ENCODE measurements at regions not wholly inside any gene's neighbourhood (a gene's known extent, or its start where the extent isn't known, plus 50 kb on each side); places are given as distances from the start of the nearest gene placed in this dataset.

- DNase-seq (ENCODE audit: low read depth in 2 of 2), result no peak
Observed at GRCh38 chr7:18243731-18244130, 216.1 kb upstream of the PRPS1L1 start.

GRCh38 chr7:18250133-18250532 lies 222.5 kb upstream of the PRPS1L1 start:
- no peak for DNase-seq (ENCODE audit: low read depth in 2 of 2)

GRCh38 chr7:18257711-18258110 lies 230.1 kb upstream of the PRPS1L1 start:
- DNase-seq (ENCODE audit: low read depth in 2 of 2), result no peak

- DNase-seq (ENCODE audit: low read depth in 2 of 2), result no peak
Observed at GRCh38 chr7:18262058-18262457, 233.5 kb upstream of the HDAC9 start.

- peak; percentile 5 to 7 for DNase-seq (ENCODE audit: low read depth in 2 of 2)
Observed at GRCh38 chr7:18265611-18266281, 229.8 kb upstream of the HDAC9 start.

- DNase-seq (ENCODE audit: low read depth in 2 of 2), result no peak
Observed at GRCh38 chr7:18268571-18268970, 227.0 kb upstream of the HDAC9 start.

- no peak for DNase-seq (ENCODE audit: low read depth in 2 of 2)
Observed at GRCh38 chr7:18276380-18276779, 219.2 kb upstream of the HDAC9 start.

GRCh38 chr7:18278316-18278715 lies 217.2 kb upstream of the HDAC9 start:
- DNase-seq (ENCODE audit: low read depth in 2 of 2), result peak; percentile 1 to 12

GRCh38 chr7:18283045-18283444 lies 212.5 kb upstream of the HDAC9 start:
- no peak for DNase-seq (ENCODE audit: low read depth in 2 of 2)

- DNase-seq (ENCODE audit: low read depth in 2 of 2), result no peak
Observed at GRCh38 chr7:18287482-18287881, 208.1 kb upstream of the HDAC9 start.

- no peak for DNase-seq (ENCODE audit: low read depth in 2 of 2)
Observed at GRCh38 chr7:18288322-18289037, 207.1 kb upstream of the HDAC9 start.

GRCh38 chr7:18289788-18290187 lies 205.8 kb upstream of the HDAC9 start:
- DNase-seq (ENCODE audit: low read depth in 2 of 2), result no peak

- no peak for DNase-seq (ENCODE audit: low read depth in 2 of 2)
Observed at GRCh38 chr7:18290223-18290622, 205.3 kb upstream of the HDAC9 start.

GRCh38 chr7:18290865-18291264 lies 204.7 kb upstream of the HDAC9 start:
- no peak for DNase-seq (ENCODE audit: low read depth in 2 of 2)

GRCh38 chr7:18292584-18292983 lies 203.0 kb upstream of the HDAC9 start:
- no peak for DNase-seq (ENCODE audit: low read depth in 2 of 2)

- no peak for DNase-seq (ENCODE audit: low read depth in 2 of 2)
Observed at GRCh38 chr7:18293759-18294158, 201.8 kb upstream of the HDAC9 start.

GRCh38 chr7:18294411-18294810 lies 201.1 kb upstream of the HDAC9 start:
- DNase-seq (ENCODE audit: low read depth in 2 of 2), result no peak

- DNase-seq (ENCODE audit: low read depth in 2 of 2), result no peak
Observed at GRCh38 chr7:18295781-18296423, 199.6 kb upstream of the HDAC9 start.

- no peak for DNase-seq (ENCODE audit: low read depth in 2 of 2)
Observed at GRCh38 chr7:18302097-18302496, 193.5 kb upstream of the HDAC9 start.

- DNase-seq (ENCODE audit: low read depth in 2 of 2), result no peak
Observed at GRCh38 chr7:18305866-18306265, 189.7 kb upstream of the HDAC9 start.

- DNase-seq (ENCODE audit: low read depth in 2 of 2), result no peak
Observed at GRCh38 chr7:18306696-18307095, 188.9 kb upstream of the HDAC9 start.

- no peak for DNase-seq (ENCODE audit: low read depth in 2 of 2)
Observed at GRCh38 chr7:18308938-18309337, 186.6 kb upstream of the HDAC9 start.

GRCh38 chr7:18312482-18312881 lies 183.1 kb upstream of the HDAC9 start:
- no peak for DNase-seq (ENCODE audit: low read depth in 2 of 2)

All from fibroblast of skin of left biceps (primary cell).